WTC11 (cell line): ENCODE measurements at regions not wholly inside any gene's neighbourhood (a gene's known extent, or its start where the extent isn't known, plus 50 kb on each side); places are given as distances from the start of the nearest gene placed in this dataset.

ENCODE experiments used
- ATF2 ChIP-seq: sonication (generic); formaldehyde crosslinking; IDR thresholded peaks from 2 replicates; pipeline ENCODE4 v1.8.1; 2022; ENCODE audit warnings: low read depth, missing genetic modification reagents, borderline replicate concordance
- CTCF ChIP-seq: fragments of 200-600 bp; IDR thresholded peaks from 2 replicates; pipeline ENCODE4 v1.8.0; 2022; ENCODE audit warnings: antibody characterized with exemption
- ELF4 ChIP-seq: sonication (generic); formaldehyde crosslinking; IDR thresholded peaks from 2 replicates; pipeline ENCODE4 v1.8.1; 2022; ENCODE audit warnings: low read depth, mild to moderate bottlenecking, moderate library complexity, missing genetic modification reagents
- ESRRA ChIP-seq: sonication (generic); formaldehyde crosslinking; IDR thresholded peaks from 2 replicates; pipeline ENCODE4 v1.8.1; 2022; ENCODE audit warnings: mild to moderate bottlenecking, missing genetic modification reagents, borderline replicate concordance
- FOXP1 ChIP-seq: sonication (generic); formaldehyde crosslinking; IDR thresholded peaks from 2 replicates; pipeline ENCODE4 v1.8.0; 2022; ENCODE audit warnings: missing genetic modification reagents, mild to moderate bottlenecking, moderate library complexity, borderline replicate concordance
- HMGA2 ChIP-seq: fragments of 250-450 bp; sonication (Bioruptor Pico); IDR thresholded peaks from 2 replicates; pipeline ENCODE4 v1.4.0; 2021; ENCODE audit warnings: mild to moderate bottlenecking, moderate library complexity
- SP1 ChIP-seq: sonication (generic); formaldehyde crosslinking; conservative IDR thresholded peaks from 2 replicates; pipeline ENCODE4 v1.8.1; 2022; ENCODE audit warnings: missing genetic modification reagents
- TP53 ChIP-seq: sonication (generic); formaldehyde crosslinking; IDR thresholded peaks from 2 replicates; pipeline ENCODE4 v1.8.1; 2023; ENCODE audit warnings: mild to moderate bottlenecking, missing genetic modification reagents
- TF ChIP-seq, protein P1 (sequence below): sonication (generic); formaldehyde crosslinking; IDR thresholded peaks from 2 replicates; pipeline ENCODE4 v1.8.1; 2022; ENCODE audit warnings: mild to moderate bottlenecking, missing genetic modification reagents, moderate library complexity, borderline replicate concordance
- TF ChIP-seq, protein P2 (sequence below): sonication (generic); formaldehyde crosslinking; IDR thresholded peaks from 2 replicates; pipeline ENCODE4 v1.8.1; 2023; ENCODE audit warnings: mild to moderate bottlenecking, missing genetic modification reagents, moderate library complexity
- TF ChIP-seq, protein P3 (sequence below): sonication (generic); formaldehyde crosslinking; IDR thresholded peaks from 2 replicates; pipeline ENCODE4 v1.8.0; 2022; ENCODE audit warnings: mild to moderate bottlenecking, missing genetic modification reagents

- no peak for TF ChIP-seq CTCF
- TF ChIP-seq, protein P1, sequence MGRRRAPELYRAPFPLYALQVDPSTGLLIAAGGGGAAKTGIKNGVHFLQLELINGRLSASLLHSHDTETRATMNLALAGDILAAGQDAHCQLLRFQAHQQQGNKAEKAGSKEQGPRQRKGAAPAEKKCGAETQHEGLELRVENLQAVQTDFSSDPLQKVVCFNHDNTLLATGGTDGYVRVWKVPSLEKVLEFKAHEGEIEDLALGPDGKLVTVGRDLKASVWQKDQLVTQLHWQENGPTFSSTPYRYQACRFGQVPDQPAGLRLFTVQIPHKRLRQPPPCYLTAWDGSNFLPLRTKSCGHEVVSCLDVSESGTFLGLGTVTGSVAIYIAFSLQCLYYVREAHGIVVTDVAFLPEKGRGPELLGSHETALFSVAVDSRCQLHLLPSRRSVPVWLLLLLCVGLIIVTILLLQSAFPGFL = no peak
- TF ChIP-seq HMGA2 (CRISPR knock-in tag) = no peak
- TF ChIP-seq SP1 (CRISPR knock-in tag) = no peak
- no peak for TF ChIP-seq ELF4 (CRISPR knock-in tag)
- TF ChIP-seq, protein P2, sequence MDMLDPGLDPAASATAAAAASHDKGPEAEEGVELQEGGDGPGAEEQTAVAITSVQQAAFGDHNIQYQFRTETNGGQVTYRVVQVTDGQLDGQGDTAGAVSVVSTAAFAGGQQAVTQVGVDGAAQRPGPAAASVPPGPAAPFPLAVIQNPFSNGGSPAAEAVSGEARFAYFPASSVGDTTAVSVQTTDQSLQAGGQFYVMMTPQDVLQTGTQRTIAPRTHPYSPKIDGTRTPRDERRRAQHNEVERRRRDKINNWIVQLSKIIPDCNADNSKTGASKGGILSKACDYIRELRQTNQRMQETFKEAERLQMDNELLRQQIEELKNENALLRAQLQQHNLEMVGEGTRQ (CRISPR knock-in tag) = no peak
- TF ChIP-seq ESRRA (CRISPR knock-in tag) = no peak
- no peak for TF ChIP-seq ATF2 (CRISPR knock-in tag)
- no peak for TF ChIP-seq TP53 (CRISPR knock-in tag)
- TF ChIP-seq, protein P3, sequence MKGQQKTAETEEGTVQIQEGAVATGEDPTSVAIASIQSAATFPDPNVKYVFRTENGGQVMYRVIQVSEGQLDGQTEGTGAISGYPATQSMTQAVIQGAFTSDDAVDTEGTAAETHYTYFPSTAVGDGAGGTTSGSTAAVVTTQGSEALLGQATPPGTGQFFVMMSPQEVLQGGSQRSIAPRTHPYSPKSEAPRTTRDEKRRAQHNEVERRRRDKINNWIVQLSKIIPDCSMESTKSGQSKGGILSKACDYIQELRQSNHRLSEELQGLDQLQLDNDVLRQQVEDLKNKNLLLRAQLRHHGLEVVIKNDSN (CRISPR knock-in tag) = no peak
- no peak for TF ChIP-seq FOXP1
These were observed 148.3 kb downstream of the KCNA5 start for GRCh38 chr12:5191803-5192538.
